Endothelial cell of hepatic sinusoid (primary cell): ENCODE measurements at regions not wholly inside any gene's neighbourhood (a gene's known extent, or its start where the extent isn't known, plus 50 kb on each side); places are given as distances from the start of the nearest gene placed in this dataset.
"Not testable (repeated sequence)": the region's sequence is repeated elsewhere in the genome, so short reads cannot be mapped to it uniquely, and the experiment has no call there.

Source experiments
- in situ Hi-C: cut with HindIII; loops from 2 replicates; pipeline ENCODE4 v1.10.0; 2017; ENCODE audit warnings: low sequenced_read_pairs

- in situ Hi-C loops, result no loop called here
Observed at GRCh38 chr12:72863671-72864070, 591.5 kb downstream of the TRHDE start.

- in situ Hi-C loops, result no loop called here
Observed at GRCh38 chr12:72865921-72866320, 593.8 kb downstream of the TRHDE start.

DNA sequence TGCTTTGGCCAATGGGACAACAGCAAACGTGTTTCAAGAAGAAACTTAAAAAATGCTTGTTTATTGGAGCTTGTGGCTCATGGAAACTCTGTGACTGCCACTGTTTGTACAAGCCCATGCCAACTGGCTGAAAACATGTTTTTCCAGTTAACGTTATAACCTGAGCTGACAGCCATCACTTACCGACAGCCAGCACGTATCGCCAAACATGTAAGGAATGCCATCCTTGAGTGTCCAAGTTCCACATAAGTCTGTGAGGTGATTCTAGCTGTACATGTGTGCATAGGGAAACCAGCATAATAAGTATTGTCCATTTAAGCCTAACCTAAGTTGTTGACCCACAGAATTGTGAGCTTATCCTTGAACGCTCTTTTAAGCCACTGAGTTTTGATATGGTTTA lies 596.9 kb downstream of the TRHDE start:
- in situ Hi-C loops, result no loop called here

GRCh38 chr12:72872238-72872887 lies 600.2 kb downstream of the TRHDE start:
- in situ Hi-C loops, result no loop called here

- in situ Hi-C loops, result no loop called here
Observed at GRCh38 chr12:72872996-72873395, 600.8 kb downstream of the TRHDE start.

- in situ Hi-C loops, result no loop called here
Observed at GRCh38 chr12:72876092-72876491, 603.9 kb downstream of the TRHDE start.

- in situ Hi-C loops, result loop anchor here (10.0 kb wide), 1 partner anchor 904 kb away; no protein-coding TSS in a partner anchor
Observed at GRCh38 chr12:72888693-72889092, 616.5 kb downstream of the TRHDE start.

- in situ Hi-C loops, result loop anchor here (10.0 kb wide), 1 partner anchor 905 kb away; no protein-coding TSS in a partner anchor
Observed at GRCh38 chr12:72889791-72890190, 617.6 kb downstream of the TRHDE start.

DNA sequence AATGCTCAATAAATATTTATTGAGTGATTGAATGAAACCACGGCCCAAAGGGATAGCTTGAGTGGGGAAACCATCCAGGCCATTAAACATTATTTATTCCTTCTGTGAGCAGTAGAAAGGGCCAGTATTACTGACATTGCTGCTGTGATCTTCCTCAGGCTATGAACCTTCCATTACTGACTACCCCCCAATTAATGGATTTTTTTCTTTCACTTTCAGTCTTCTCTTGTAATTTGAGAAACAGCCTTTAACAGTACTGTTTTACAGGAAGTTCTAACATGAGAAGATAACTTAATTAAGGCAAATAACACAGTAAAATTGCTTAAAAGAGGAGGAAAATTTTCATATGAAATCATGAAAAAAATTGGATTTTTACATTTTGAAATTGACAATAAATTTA lies 629.5 kb downstream of the TRHDE start:
- in situ Hi-C loops, result no loop called here

DNA sequence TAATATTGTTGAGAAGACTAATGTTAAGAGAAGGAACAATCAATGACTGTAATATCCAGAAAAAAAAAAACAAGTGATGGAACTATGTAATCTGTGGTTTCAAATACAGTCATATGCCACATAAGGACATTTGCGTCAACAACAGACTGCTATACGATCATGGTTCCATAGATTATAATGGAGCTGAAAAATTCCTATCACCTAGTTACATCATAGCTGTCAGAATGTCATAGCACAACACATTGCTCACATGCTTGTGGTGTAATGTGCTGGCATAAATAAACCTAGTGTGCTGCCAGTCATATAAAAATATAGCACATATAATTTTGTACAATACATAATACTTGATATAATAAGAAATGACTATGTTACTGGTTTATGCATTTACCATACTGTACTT lies 653.5 kb downstream of the TRHDE start:
- in situ Hi-C loops, result no loop called here

DNA sequence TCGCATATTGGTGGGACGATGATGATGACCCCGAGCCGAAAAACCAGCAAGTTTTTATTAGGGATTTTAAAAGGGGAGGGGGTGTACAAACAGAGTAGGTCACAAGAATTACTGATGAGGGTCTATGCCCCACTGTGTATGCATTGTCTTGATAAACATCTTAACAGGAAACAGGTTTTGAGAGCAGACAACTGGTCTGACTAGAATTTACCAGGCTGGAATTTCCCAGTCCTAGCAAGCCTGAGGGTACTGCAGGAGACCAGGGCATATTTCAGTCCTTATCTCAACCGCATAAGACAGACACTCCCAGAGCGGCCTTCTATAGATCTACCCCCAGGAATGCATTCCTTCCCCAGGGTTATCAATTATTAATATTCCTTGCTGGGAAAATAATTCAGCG lies 659.7 kb downstream of the TRHDE start:
- in situ Hi-C loops, result not testable (repeated sequence)

DNA sequence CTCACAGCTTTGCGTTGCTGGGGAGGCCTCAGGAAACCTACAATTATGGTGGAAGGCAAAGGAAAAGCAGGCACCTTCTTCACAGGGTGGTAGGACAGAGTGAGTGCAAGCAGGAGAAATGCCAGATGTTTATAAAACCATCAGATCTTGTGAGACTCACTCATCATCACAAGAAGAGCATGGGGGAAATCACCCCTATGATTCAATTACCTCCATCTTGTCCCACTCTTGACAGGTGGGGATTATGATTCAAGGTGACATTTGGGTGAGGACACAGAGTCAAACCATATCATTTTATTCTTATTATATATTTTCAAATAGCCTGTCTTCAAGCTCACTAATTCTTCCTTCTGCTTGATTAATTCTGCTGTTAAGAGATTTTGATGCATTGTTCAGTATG lies 665.3 kb downstream of the TRHDE start:
- in situ Hi-C loops, result no loop called here

DNA sequence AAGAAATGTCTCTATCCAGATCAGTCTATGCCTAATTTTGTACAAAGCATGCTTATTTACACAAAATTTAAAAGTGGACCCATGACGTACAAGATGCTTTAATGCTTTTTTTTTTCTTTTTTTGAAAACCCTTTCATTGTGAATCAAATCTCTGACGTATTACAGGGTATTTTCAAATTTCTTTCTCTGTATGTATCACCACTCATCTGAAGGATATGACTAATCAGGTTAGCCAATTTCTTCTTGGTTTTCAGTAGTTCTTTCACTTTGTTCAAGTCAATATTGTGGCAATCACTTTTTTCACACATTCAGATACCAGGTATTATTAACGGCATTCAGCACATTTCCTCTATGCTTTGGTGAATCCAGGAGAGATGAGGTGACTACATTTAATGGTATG lies 685.3 kb downstream of the TRHDE start:
- in situ Hi-C loops, result no loop called here

DNA sequence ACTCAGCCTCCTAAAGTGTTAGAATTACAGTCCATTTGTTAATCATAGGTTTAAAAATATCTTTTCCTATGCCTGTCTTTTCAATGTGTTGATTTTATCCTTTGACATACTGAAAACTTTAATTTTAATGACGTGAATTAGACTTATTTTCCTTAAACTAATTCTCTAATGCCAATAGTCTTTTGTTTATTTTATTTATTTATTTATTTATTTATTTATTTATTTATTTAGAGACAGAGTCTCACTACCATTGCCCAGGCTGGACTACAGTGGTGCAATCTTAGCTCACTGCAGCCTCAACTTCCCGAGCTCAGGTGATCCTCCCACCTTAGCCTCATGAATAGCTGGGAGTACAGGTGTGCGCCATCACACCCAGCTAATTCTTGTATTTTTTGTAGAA lies 694.5 kb downstream of the TRHDE start:
- in situ Hi-C loops, result no loop called here

- in situ Hi-C loops, result no loop called here
Observed at GRCh38 chr12:72974954-72975555, 702.9 kb downstream of the TRHDE start.

DNA sequence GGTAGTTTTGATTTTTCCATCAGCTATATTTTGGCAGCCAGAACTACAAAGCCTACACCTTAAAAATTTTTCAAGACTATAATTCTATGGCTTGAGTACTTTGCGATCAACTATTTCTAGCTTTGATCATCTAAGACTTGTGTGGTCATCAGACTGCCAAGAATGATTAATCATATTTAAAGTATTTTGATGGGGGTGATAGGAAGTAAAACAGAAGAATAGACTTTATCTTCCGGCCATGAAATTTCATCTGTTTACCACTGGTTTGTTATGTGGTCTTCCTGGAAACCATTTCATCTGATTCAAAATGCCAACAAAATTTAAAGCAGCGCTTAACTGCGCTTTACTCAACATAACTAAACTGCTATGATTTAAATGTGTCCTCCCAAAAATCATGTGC lies 706.8 kb downstream of the TRHDE start:
- in situ Hi-C loops, result no loop called here

GRCh38 chr12:72982356-72982755 lies 710.2 kb downstream of the TRHDE start:
- in situ Hi-C loops, result no loop called here

DNA sequence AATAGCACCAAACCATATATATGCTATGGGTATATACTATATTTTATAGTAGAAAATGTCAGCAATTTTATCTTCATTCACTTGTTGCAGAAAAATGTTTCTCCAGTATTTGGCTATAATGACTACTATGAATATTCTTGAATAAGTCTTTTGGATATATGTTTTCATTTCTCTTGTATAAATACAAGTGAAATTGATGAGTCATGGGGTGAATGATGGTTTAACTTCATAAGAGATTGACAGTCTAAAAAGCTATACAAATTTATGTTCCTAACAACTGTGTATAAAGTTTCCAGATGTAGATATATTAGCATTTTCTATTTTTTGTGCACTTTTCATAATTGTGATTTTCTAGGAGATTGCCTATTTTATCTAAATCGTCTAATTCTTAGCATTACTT lies 714.8 kb downstream of the TRHDE start:
- in situ Hi-C loops, result no loop called here

DNA sequence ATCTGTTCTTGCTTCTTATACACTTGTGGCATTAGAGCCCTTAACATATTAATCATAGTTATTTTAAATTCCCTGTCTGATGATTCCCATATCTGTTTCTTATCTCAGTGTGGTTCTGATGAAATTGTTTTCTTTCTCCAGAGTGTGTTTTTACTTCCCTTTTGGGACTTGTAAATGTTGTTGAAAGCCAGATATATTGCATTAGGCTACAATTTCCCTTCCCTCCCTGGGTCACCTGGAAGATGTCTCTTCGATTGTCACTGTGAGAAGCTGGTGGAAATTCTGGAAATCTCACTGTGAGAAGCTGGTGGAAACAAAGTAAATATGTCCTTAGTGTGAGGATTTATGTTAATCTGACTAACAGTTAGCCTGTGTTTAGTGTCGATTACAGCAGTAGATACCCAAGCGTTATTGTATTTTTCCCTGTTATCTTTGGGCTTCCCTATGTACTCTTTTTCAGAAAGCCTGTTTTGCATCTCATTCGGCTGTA lies 717.3 kb downstream of the TRHDE start:
- in situ Hi-C loops, result no loop called here

DNA sequence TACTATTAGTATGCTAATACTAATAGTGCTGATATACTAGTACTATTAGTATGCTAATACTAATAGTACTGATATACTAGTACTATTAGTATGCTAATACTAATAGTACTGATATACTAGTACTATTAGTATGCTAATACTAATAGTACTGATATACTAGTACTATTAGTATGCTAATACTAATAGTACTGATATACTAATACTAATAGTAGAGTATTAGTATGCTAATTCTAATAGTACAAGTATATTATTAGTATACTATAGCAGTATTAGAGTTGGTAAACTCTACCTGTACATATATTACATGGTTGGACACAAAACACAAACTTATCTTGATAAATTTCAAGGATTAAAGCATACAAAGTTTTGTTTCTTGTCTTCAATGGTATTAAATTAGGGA lies 722.9 kb downstream of the TRHDE start:
- in situ Hi-C loops, result not testable (repeated sequence)

DNA sequence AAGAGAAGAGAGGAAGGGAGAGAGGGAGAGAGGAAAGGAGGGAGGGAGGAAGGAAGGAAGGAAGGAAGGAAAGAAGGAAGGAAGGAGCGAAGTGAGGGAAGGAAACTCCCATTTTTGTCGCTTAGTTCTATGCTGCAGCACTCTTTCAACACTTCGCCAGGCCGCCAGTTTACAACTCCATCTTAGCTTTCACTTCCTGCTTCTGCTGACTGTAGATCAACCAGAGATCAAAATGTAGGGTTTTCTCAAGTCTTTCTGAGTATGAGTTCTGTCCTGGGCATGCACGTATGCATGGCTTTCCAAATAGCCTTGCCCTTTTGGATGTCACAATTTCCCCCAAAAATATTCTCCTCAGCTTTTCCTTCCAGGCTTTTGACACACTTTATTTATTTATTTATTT lies 723.4 kb downstream of the TRHDE start:
- in situ Hi-C loops, result no loop called here

DNA sequence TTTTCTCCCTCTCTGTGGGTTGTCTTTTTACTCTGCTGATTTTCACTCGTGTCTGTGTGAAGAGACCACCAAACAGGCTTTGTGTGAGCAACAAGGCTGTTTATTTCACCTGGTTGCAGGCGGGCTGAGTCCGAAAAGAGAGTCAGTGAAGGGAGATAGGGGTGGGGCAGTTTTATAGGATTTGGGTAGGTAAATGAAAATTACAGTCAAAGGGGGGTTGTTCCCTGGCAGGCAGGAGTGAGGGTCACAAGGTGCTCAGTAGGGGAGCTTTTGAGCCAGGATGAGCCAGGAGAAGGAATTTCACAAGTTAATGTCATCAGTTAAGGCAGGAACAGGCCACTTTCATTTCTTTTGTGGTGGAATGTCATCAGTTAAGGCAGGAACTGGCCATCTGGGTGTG lies 729.6 kb downstream of the TRHDE start:
- in situ Hi-C loops, result not testable (repeated sequence)

GRCh38 chr12:73002504-73002903 lies 730.3 kb downstream of the TRHDE start:
- in situ Hi-C loops, result not testable (repeated sequence)
